Neutrophil (primary cell): ENCODE measurements at regions not wholly inside any gene's neighbourhood (a gene's known extent, or its start where the extent isn't known, plus 50 kb on each side); places are given as distances from the start of the nearest gene placed in this dataset.

Experiments
- H3K27ac ChIP-seq: fragments of 200-600 bp; sonication (generic); 2 replicates; pipeline ENCODE4 v1.5.1; 2016; ENCODE audit warnings: mild to moderate bottlenecking, moderate library complexity
- H3K27me3 ChIP-seq: fragments of 200-600 bp; sonication (generic); 2 replicates; pipeline ENCODE4 v1.6.0; 2016; ENCODE audit warnings: mild to moderate bottlenecking
- H3K36me3 ChIP-seq: fragments of 200-600 bp; sonication (generic); 2 replicates; pipeline ENCODE4 v1.5.1; 2017
- H3K4me1 ChIP-seq, 2 experiments: fragments of 200-600 bp in 1 of 2; sonication (generic) in 1 of 2; 1 replicate in 1 of 2; 2 replicates in 1 of 2; pipeline versions ENCODE4 v1.5.1 to v1.6.1; 2013 to 2016; ENCODE audit warnings: low read depth in 1 of 2, low read length in 1 of 2, mild to moderate bottlenecking in 1 of 2, moderate library complexity in 1 of 2; ENCODE audit not compliant: control insufficient read depth in 1 of 2, insufficient read depth in 1 of 2
- H3K4me3 ChIP-seq, 2 experiments: fragments of 200-600 bp in 1 of 2; sonication (generic) in 1 of 2; 1 replicate in 1 of 2; 2 replicates in 1 of 2; pipeline ENCODE4 v1.5.1; 2013 to 2016; ENCODE audit warnings: low read depth in 1 of 2, low read length in 1 of 2, mild to moderate bottlenecking in 1 of 2, moderate library complexity in 1 of 2
- H3K9me3 ChIP-seq: fragments of 200-600 bp; sonication (generic); 2 replicates; pipeline ENCODE4 v1.5.1; 2016
- TF ChIP-seq, protein P1 (sequence below): fragments of 200-600 bp; sonication (generic); IDR thresholded peaks from 2 replicates; pipeline ENCODE4 v1.5.1; 2016; ENCODE audit warnings: antibody characterized with exemption

- TF ChIP-seq, protein P1, sequence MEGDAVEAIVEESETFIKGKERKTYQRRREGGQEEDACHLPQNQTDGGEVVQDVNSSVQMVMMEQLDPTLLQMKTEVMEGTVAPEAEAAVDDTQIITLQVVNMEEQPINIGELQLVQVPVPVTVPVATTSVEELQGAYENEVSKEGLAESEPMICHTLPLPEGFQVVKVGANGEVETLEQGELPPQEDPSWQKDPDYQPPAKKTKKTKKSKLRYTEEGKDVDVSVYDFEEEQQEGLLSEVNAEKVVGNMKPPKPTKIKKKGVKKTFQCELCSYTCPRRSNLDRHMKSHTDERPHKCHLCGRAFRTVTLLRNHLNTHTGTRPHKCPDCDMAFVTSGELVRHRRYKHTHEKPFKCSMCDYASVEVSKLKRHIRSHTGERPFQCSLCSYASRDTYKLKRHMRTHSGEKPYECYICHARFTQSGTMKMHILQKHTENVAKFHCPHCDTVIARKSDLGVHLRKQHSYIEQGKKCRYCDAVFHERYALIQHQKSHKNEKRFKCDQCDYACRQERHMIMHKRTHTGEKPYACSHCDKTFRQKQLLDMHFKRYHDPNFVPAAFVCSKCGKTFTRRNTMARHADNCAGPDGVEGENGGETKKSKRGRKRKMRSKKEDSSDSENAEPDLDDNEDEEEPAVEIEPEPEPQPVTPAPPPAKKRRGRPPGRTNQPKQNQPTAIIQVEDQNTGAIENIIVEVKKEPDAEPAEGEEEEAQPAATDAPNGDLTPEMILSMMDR: no peak
- no peaks in the 10 kb centered on the region for H3K4me1 ChIP-seq
- no peak overlapping the region for H3K27ac ChIP-seq
- no peaks in the 10 kb centered on the region for H3K27me3 ChIP-seq
- no peaks in the 10 kb centered on the region for H3K9me3 ChIP-seq
- no peaks in the 10 kb centered on the region for H3K36me3 ChIP-seq
- H3K4me3 ChIP-seq: no peak overlapping the region
Measured at GRCh38 chr1:5329068-5329739, 663.0 kb downstream of the NPHP4 start.

DNA sequence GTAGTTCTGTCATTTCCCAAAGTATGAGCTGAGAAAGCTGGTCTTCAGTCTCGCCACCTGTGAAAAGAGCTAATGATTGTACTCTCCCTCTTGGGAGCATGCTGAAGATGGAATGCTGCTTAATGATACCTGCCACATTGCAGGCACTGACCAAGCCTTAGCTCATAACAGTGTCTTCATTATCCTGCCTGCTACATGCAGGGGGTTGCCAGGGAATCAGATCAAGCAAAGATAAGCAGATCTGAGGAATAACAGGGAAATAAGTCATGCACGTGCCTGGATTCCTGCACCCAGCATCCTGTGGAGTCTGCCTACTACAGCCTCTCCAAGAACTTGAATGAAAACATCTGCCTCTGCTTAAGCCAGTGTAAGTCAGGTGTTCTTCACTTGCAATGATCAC lies 667.3 kb downstream of the NPHP4 start:
- Histone ChIP-seq H3K9me3 (no peaks in the 10 kb centered on the region), H3K4me1 (no peaks in the 10 kb centered on the region), H3K36me3 (no peaks in the 10 kb centered on the region), H3K27me3 (no peaks in the 10 kb centered on the region), H3K4me3 (no peak overlapping the region), H3K27ac (no peak overlapping the region)
- TF ChIP-seq, protein P1: no peak

- Histone ChIP-seq H3K36me3 (no peaks in the 10 kb centered on the region), H3K9me3 (no peaks in the 10 kb centered on the region), H3K4me3 (no peak overlapping the region), H3K4me1 (no peaks in the 10 kb centered on the region), H3K27me3 (no peaks in the 10 kb centered on the region), H3K27ac (no peak overlapping the region)
- TF ChIP-seq, protein P1: no peak
Measured at GRCh38 chr1:5318143-5318816, 663.9 kb downstream of the AJAP1 start.

DNA sequence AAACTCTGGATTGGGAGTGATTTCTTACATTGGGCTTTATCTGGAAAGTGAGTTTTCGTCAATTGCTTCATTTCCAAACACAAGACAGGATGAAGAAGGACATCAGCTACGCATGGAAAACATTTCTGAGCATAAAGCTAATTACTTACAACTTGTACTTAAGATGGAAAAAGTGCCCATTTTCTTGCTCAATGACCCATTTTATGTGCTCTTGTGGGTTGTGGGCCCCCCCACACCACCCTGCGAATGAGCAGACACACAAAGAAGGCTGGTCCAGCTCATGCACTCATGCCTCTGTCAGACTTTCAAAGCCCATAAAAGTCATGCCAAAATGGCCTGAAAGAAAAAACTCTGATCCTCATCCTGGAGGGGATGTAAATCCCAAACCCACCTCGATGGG lies 663.0 kb downstream of the AJAP1 start:
- TF ChIP-seq, protein P1: no peak
- H3K4me1 ChIP-seq: no peaks in the 10 kb centered on the region
- no peaks in the 10 kb centered on the region for H3K36me3 ChIP-seq
- no peaks in the 10 kb centered on the region for H3K9me3 ChIP-seq
- no peak overlapping the region for H3K4me3 ChIP-seq
- no peak overlapping the region for H3K27ac ChIP-seq
- no peaks in the 10 kb centered on the region for H3K27me3 ChIP-seq

GRCh38 chr1:5312862-5313261 lies 658.5 kb downstream of the AJAP1 start:
- TF ChIP-seq, protein P1: no peak

More at GRCh38 chr1:5312862-5313261, 658.5 kb downstream of the AJAP1 start:
- no peaks in the 10 kb centered on the region for H3K9me3 ChIP-seq
- no peaks in the 10 kb centered on the region for H3K36me3 ChIP-seq
- H3K27me3 ChIP-seq: no peaks in the 10 kb centered on the region
- no peak overlapping the region for H3K4me3 ChIP-seq
- H3K27ac ChIP-seq: no peak overlapping the region
- no peaks in the 10 kb centered on the region for H3K4me1 ChIP-seq
